GM12872 (cell line): ENCODE measurements at regions not wholly inside any gene's neighbourhood (a gene's known extent, or its start where the extent isn't known, plus 50 kb on each side); places are given as distances from the start of the nearest gene placed in this dataset.

Experiments
- CTCF ChIP-seq: IDR thresholded peaks from 3 replicates; pipeline ENCODE4 v1.5.1; 2011; ENCODE audit warnings: low read depth, mild to moderate bottlenecking, low read length, moderate library complexity; ENCODE audit not compliant: insufficient read depth

- peak; percentile 74 for TF ChIP-seq CTCF
Observed at GRCh38 chr5:2151301-2151888, 268.7 kb upstream of the IRX4 start.

GRCh38 chr5:2149195-2149539 lies 266.4 kb upstream of the IRX4 start:
- no peak for TF ChIP-seq CTCF

- no peak for TF ChIP-seq CTCF
Observed at GRCh38 chr5:2148312-2149194, 265.8 kb upstream of the IRX4 start.

- no peak for TF ChIP-seq CTCF
Observed at GRCh38 chr5:2147504-2148311, 265.0 kb upstream of the IRX4 start.

GRCh38 chr5:2143646-2144353 lies 261.1 kb upstream of the IRX4 start:
- TF ChIP-seq CTCF = no peak

GRCh38 chr5:2143088-2143487 lies 260.4 kb upstream of the IRX4 start:
- no peak for TF ChIP-seq CTCF

GRCh38 chr5:2142456-2142954 lies 259.8 kb upstream of the IRX4 start:
- TF ChIP-seq CTCF = no peak
